SW 1271 (cell line): ENCODE measurements at regions not wholly inside any gene's neighbourhood (a gene's known extent, or its start where the extent isn't known, plus 50 kb on each side); places are given as distances from the start of the nearest gene placed in this dataset.
A peak's percentile ranks its signal among the peaks of the same experiment; 100 is the strongest.

ENCODE experiments used
- DNase-seq, 2 experiments: peaks; one replicate each; lab custom pipeline; 2025; lab: John Stamatoyannopoulos, UW

GRCh38 chr10:113292086-113292485, 260.8 kb upstream of the HABP2 start:
- DNase-seq: no peak

- DNase-seq: no peak
These were observed 260.1 kb upstream of the HABP2 start for GRCh38 chr10:113292743-113293142.

GRCh38 chr10:113293167-113293566, 259.7 kb upstream of the HABP2 start:
- DNase-seq: no peak

- DNase-seq: no peak
These were observed 258.0 kb upstream of the HABP2 start for GRCh38 chr10:113294868-113295267.

GRCh38 chr10:113297226-113297625, 255.6 kb upstream of the HABP2 start:
- peak; percentile 6 to 65 for DNase-seq

- no peak for DNase-seq
These were observed 254.2 kb upstream of the HABP2 start for GRCh38 chr10:113298616-113299015.

GRCh38 chr10:113300201-113300600, 252.7 kb upstream of the HABP2 start:
- no peak for DNase-seq

GRCh38 chr10:113300617-113301016, 252.2 kb upstream of the HABP2 start:
- no peak for DNase-seq

GRCh38 chr10:113301342-113301984, 251.4 kb upstream of the HABP2 start:
- no peak for DNase-seq

GRCh38 chr10:113302062-113302461, 250.8 kb upstream of the HABP2 start:
- DNase-seq: no peak

- DNase-seq: no peak
These were observed 249.2 kb upstream of the HABP2 start for GRCh38 chr10:113303544-113304146.

GRCh38 chr10:113304726-113305125, 248.1 kb upstream of the HABP2 start:
- no peak for DNase-seq

GRCh38 chr10:113305871-113306270, 247.0 kb upstream of the HABP2 start:
- no peak for DNase-seq

- no peak for DNase-seq
These were observed 243.1 kb upstream of the HABP2 start for GRCh38 chr10:113309791-113310190.

- no peak for DNase-seq
These were observed 242.5 kb upstream of the HABP2 start for GRCh38 chr10:113310347-113310746.

- DNase-seq: no peak
These were observed 239.7 kb upstream of the HABP2 start for GRCh38 chr10:113313048-113313602.

GRCh38 chr10:113313722-113314121, 239.1 kb upstream of the HABP2 start:
- no peak for DNase-seq

- DNase-seq: no peak
These were observed 236.3 kb upstream of the HABP2 start for GRCh38 chr10:113316506-113316905.

GRCh38 chr10:113317489-113317888, 235.4 kb upstream of the HABP2 start:
- no peak for DNase-seq

GRCh38 chr10:113319479-113319878, 233.4 kb upstream of the HABP2 start:
- DNase-seq: no peak

- DNase-seq: no peak
These were observed 232.6 kb upstream of the HABP2 start for GRCh38 chr10:113320211-113320610.

GRCh38 chr10:113320987-113321386, 231.9 kb upstream of the HABP2 start:
- DNase-seq: no peak

- DNase-seq: no peak
These were observed 230.0 kb upstream of the HABP2 start for GRCh38 chr10:113322843-113323242.

- no peak for DNase-seq
These were observed 228.9 kb upstream of the HABP2 start for GRCh38 chr10:113323985-113324384.
